Uterus (tissue), 3 donors: ENCODE measurements at regions not wholly inside any gene's neighbourhood (a gene's known extent, or its start where the extent isn't known, plus 50 kb on each side); places are given as distances from the start of the nearest gene placed in this dataset.

Experiments used
- DNase-seq, 2 donors: peaks; one replicate each; pipeline ENCODE4 v3.0.0-alpha.2; 2019 to 2020
- H3K27ac ChIP-seq, 2 donors: fragments of 200-600 bp; sonication (generic); 1 replicate in 1 of 2; 2 replicates in 1 of 2; pipeline ENCODE4 v1.5.1; 2016 to 2018
- H3K27me3 ChIP-seq, 2 donors: fragments of 200-600 bp; sonication (generic); one replicate each; pipeline ENCODE4 v1.5.1; 2018 to 2019; ENCODE audit warnings: control low read depth in 1 of 2
- H3K36me3 ChIP-seq, 2 donors: fragments of 200-600 bp; sonication (generic); one replicate each; pipeline ENCODE4 v1.5.1; 2019; ENCODE audit warnings: control low read depth in 1 of 2
- H3K4me1 ChIP-seq, 2 donors: fragments of 200-600 bp; sonication (generic); one replicate each; pipeline ENCODE4 v1.5.1; 2018 to 2019; ENCODE audit warnings: control low read depth in 1 of 2
- H3K4me3 ChIP-seq, 2 donors: fragments of 200-600 bp; sonication (generic); 1 replicate in 1 of 2; 2 replicates in 1 of 2; pipeline ENCODE4 v1.5.1; 2018 to 2019; ENCODE audit warnings: mild to moderate bottlenecking in 1 of 2
- H3K9me3 ChIP-seq, 2 donors: fragments of 200-600 bp; sonication (generic); one replicate each; pipeline ENCODE4 v1.5.1; 2019; ENCODE audit warnings: control low read depth in 1 of 2
- CTCF ChIP-seq, 4 experiments: fragments of 200-600 bp in 2 of 4; fragments of 450-650 bp in 2 of 4; sonication (generic) in 2 of 4; IDR thresholded peaks; one replicate each; pipeline ENCODE4 v1.5.1; 2016 to 2019; ENCODE audit warnings: antibody characterized with exemption in 4 of 4, mild to moderate bottlenecking in 2 of 4, moderate library complexity in 1 of 4
- POLR2A ChIP-seq, 2 donors: fragments of 450-650 bp; IDR thresholded peaks; one replicate each; pipeline ENCODE4 v1.6.1; 2016; ENCODE audit warnings: antibody characterized with exemption in 2 of 2, mild to moderate bottlenecking in 1 of 2, moderate library complexity in 1 of 2
- intact Hi-C: fragments of 100-400 bp; cut with DNase I; formaldehyde crosslinking; loops from one replicate; pipeline ENCODE4 v1.15.1; 2023; ENCODE audit warnings: low total_unique reads
- donor health status: DM: yes; HTN: yes; CAD: no.

- Histone ChIP-seq H3K4me1 (no peaks in the 10 kb centered on the region), H3K27ac (no peak overlapping the region), H3K36me3 (no peaks in the 10 kb centered on the region), H3K4me3 (no peak overlapping the region), H3K27me3 (no peaks in the 10 kb centered on the region), H3K9me3 (no peaks in the 10 kb centered on the region)
- no peak for DNase-seq
- no peak for TF ChIP-seq CTCF (IDR thresholded peaks at IDR 0.05)
- no peak for TF ChIP-seq POLR2A (IDR thresholded peaks at IDR 0.05)
- intact Hi-C loops, result no loop called here
Observed at GRCh38 chr3:168532135-168532534, 436.4 kb upstream of the GOLIM4 start.

GRCh38 chr3:168531116-168531515, 435.4 kb upstream of the GOLIM4 start:
- H3K9me3 ChIP-seq, result no peaks in the 10 kb centered on the region
- H3K36me3 ChIP-seq, result no peaks in the 10 kb centered on the region
- no peak overlapping the region for H3K27ac ChIP-seq
- H3K4me1 ChIP-seq, result no peaks in the 10 kb centered on the region
- intact Hi-C loops, result no loop called here
- no peak overlapping the region for H3K4me3 ChIP-seq
- no peak for DNase-seq
- TF ChIP-seq CTCF (IDR thresholded peaks at IDR 0.05) (no peak), POLR2A (IDR thresholded peaks at IDR 0.05) (no peak)
- no peaks in the 10 kb centered on the region for H3K27me3 ChIP-seq

GRCh38 chr3:168524129-168524528, 428.4 kb upstream of the GOLIM4 start:
- TF ChIP-seq CTCF (IDR thresholded peaks at IDR 0.05) (no peak), POLR2A (IDR thresholded peaks at IDR 0.05) (no peak)
- Histone ChIP-seq H3K27ac (no peak overlapping the region), H3K9me3 (no peaks in the 10 kb centered on the region), H3K36me3 (no peaks in the 10 kb centered on the region), H3K4me1 (no peaks in the 10 kb centered on the region), H3K27me3 (no peaks in the 10 kb centered on the region), H3K4me3 (no peak overlapping the region)
- intact Hi-C loops, result no loop called here
- no peak for DNase-seq

GRCh38 chr3:168517249-168518071, 421.7 kb upstream of the GOLIM4 start:
- Histone ChIP-seq H3K4me3 (no peak overlapping the region), H3K27ac (no peak overlapping the region), H3K4me1 (no peaks in the 10 kb centered on the region), H3K27me3 (no peaks in the 10 kb centered on the region), H3K9me3 (no peaks in the 10 kb centered on the region), H3K36me3 (no peaks in the 10 kb centered on the region)
- no peak for TF ChIP-seq CTCF (IDR thresholded peaks at IDR 0.05)
- no peak for TF ChIP-seq POLR2A (IDR thresholded peaks at IDR 0.05)
- DNase-seq, result no peak
- intact Hi-C loops, result no loop called here

GRCh38 chr3:168514252-168514651, 418.5 kb upstream of the GOLIM4 start:
- intact Hi-C loops, result no loop called here

More at GRCh38 chr3:168514252-168514651, 418.5 kb upstream of the GOLIM4 start:
- no peaks in the 10 kb centered on the region for H3K4me1 ChIP-seq
- TF ChIP-seq CTCF (IDR thresholded peaks at IDR 0.05), result no peak
- no peak for TF ChIP-seq POLR2A (IDR thresholded peaks at IDR 0.05)
- no peak for DNase-seq
- no peaks in the 10 kb centered on the region for H3K27me3 ChIP-seq
- H3K36me3 ChIP-seq, result no peaks in the 10 kb centered on the region
- no peak overlapping the region for H3K27ac ChIP-seq
- H3K9me3 ChIP-seq, result no peaks in the 10 kb centered on the region
- H3K4me3 ChIP-seq, result no peak overlapping the region
